HepG2 (cell line): ENCODE measurements at regions not wholly inside any gene's neighbourhood (a gene's known extent, or its start where the extent isn't known, plus 50 kb on each side); places are given as distances from the start of the nearest gene placed in this dataset.

Source experiments
- CTCF ChIP-seq: sonication (generic); formaldehyde crosslinking; IDR thresholded peaks from 2 replicates; pipeline ENCODE4 v1.5.0; 2020; ENCODE audit warnings: mild to moderate bottlenecking, missing genetic modification reagents, moderate library complexity
- MAFK ChIP-seq, 2 experiments: IDR thresholded peaks in 1 of 2; conservative IDR thresholded peaks in 1 of 2; 2 replicates each; pipeline ENCODE4 v1.6.1; 2011; ENCODE audit warnings: improper control_type of control experiment in 2 of 2, low read length in 2 of 2
- NR2F2 ChIP-seq: IDR thresholded peaks from 2 replicates; pipeline ENCODE4 v1.6.1; 2012; ENCODE audit warnings: low read depth, inconsistent platforms, borderline replicate concordance
- SP2 ChIP-seq: sonication (generic); formaldehyde crosslinking; IDR thresholded peaks from 2 replicates; pipeline ENCODE4 v1.5.1; 2020; ENCODE audit warnings: mild to moderate bottlenecking, missing genetic modification reagents
- ZNF260 ChIP-seq: sonication (generic); formaldehyde crosslinking; IDR thresholded peaks from 2 replicates; pipeline ENCODE4 v1.4.0; 2020; ENCODE audit warnings: missing genetic modification reagents, low read depth, mild to moderate bottlenecking, borderline replicate concordance

GRCh38 chr6:168190646-168191443 lies 111.8 kb upstream of the FRMD1 start:
- TF ChIP-seq CTCF (CRISPR knock-in tag) (no peak), MAFK (conservative IDR thresholded peaks at IDR 0.05 in 1 of 2, IDR thresholded peaks at IDR 0.05 in 1 of 2; ENCODE audit: low read length in 2 of 2) (no peak), ZNF260 (CRISPR knock-in tag) (no peak), NR2F2 (no peak), SP2 (CRISPR knock-in tag) (no peak)
